Epithelial cell of esophagus (primary cell): ENCODE measurements at regions not wholly inside any gene's neighbourhood (a gene's known extent, or its start where the extent isn't known, plus 50 kb on each side); places are given as distances from the start of the nearest gene placed in this dataset.
A peak's percentile ranks its signal among the peaks of the same experiment; 100 is the strongest.

Experiments used
- DNase-seq: peaks from one replicate; pipeline ENCODE4 v3.0.0; 2010; ENCODE audit warnings: low read depth
- H3K4me3 ChIP-seq: 2 replicates; pipeline ENCODE4 v1.5.1; 2011; ENCODE audit warnings: mild to moderate bottlenecking, low read length, control low read depth
- CTCF ChIP-seq: IDR thresholded peaks from 2 replicates; pipeline ENCODE4 v1.5.1; 2011; ENCODE audit warnings: low read depth, mild to moderate bottlenecking, low read length, control low read depth, inconsistent platforms; ENCODE audit not compliant: insufficient read depth; ENCODE audit errors: missing control alignments

GRCh38 chr2:104318001-104318665 lies 535.8 kb upstream of the POU3F3 start:
- TF ChIP-seq CTCF: no peak
- no peak overlapping the region for H3K4me3 ChIP-seq
- DNase-seq: no peak

- DNase-seq: no peak
- no peak for TF ChIP-seq CTCF
- H3K4me3 ChIP-seq: no peak overlapping the region
These were observed 532.7 kb upstream of the POU3F3 start for GRCh38 chr2:104321116-104321795.

- no peak overlapping the region for H3K4me3 ChIP-seq
- DNase-seq: no peak
- TF ChIP-seq CTCF: no peak
These were observed 532.0 kb upstream of the POU3F3 start for GRCh38 chr2:104321796-104322349.

- no peak for TF ChIP-seq CTCF
- no peak overlapping the region for H3K4me3 ChIP-seq
- DNase-seq: peak; percentile 8
These were observed 521.2 kb upstream of the POU3F3 start for GRCh38 chr2:104332731-104333130.

GRCh38 chr2:104337869-104338268 lies 516.0 kb upstream of the POU3F3 start:
- no peak for TF ChIP-seq CTCF
- no peak overlapping the region for H3K4me3 ChIP-seq
- no peak for DNase-seq

GRCh38 chr2:104340162-104340561 lies 513.8 kb upstream of the POU3F3 start:
- TF ChIP-seq CTCF: no peak
- DNase-seq: no peak
- H3K4me3 ChIP-seq: no peak overlapping the region
